Tibial nerve (tissue), 4 donors: ENCODE measurements at regions not wholly inside any gene's neighbourhood (a gene's known extent, or its start where the extent isn't known, plus 50 kb on each side); places are given as distances from the start of the nearest gene placed in this dataset.

Source experiments
- DNase-seq, 2 donors: peaks; one replicate each; pipeline ENCODE4 v3.0.0-alpha.2; 2019; ENCODE audit warnings: low spot score in 2 of 2
- H3K27ac ChIP-seq, 4 donors: fragments of 200-600 bp; sonication (generic) in 3 of 4; one replicate each; pipeline ENCODE4 v1.5.1; 2017 to 2019; ENCODE audit warnings: mild to moderate bottlenecking in 1 of 4
- H3K27me3 ChIP-seq, 2 donors: fragments of 200-600 bp; sonication (generic) in 1 of 2; one replicate each; pipeline versions ENCODE4 v1.5.1 to v1.6.0; 2017 to 2019
- H3K36me3 ChIP-seq, 3 donors: fragments of 200-600 bp; sonication (generic); one replicate each; pipeline ENCODE4 v1.5.1; 2018 to 2019
- H3K4me1 ChIP-seq, 4 donors: fragments of 200-600 bp; sonication (generic) in 3 of 4; one replicate each; pipeline ENCODE4 v1.5.1; 2017 to 2019
- H3K4me3 ChIP-seq, 4 donors: fragments of 200-600 bp; sonication (generic) in 3 of 4; one replicate each; pipeline ENCODE4 v1.5.1; 2017 to 2019; ENCODE audit warnings: mild to moderate bottlenecking in 1 of 4, moderate library complexity in 1 of 4
- H3K9me3 ChIP-seq, 4 donors: fragments of 200-600 bp; sonication (generic) in 3 of 4; one replicate each; pipeline ENCODE4 v1.5.1; 2017 to 2019
- EP300 ChIP-seq, 2 donors: sonication (generic); formaldehyde crosslinking; IDR thresholded peaks; one replicate each; pipeline ENCODE4 v1.6.1; 2017; ENCODE audit warnings: antibody characterized with exemption in 2 of 2, mild to moderate bottlenecking in 1 of 2
- POLR2A ChIP-seq, 2 donors: fragments of 450-650 bp; IDR thresholded peaks; one replicate each; pipeline ENCODE4 v1.6.1; 2017; ENCODE audit warnings: antibody characterized with exemption in 2 of 2, mild to moderate bottlenecking in 2 of 2, moderate library complexity in 2 of 2
- WGBS, 2 donors: methylation state at CpG; one replicate each; pipeline ENCODE4 v1.1.5; 2018; 5-methylcytosine and 5-hydroxymethylcytosine counted together
- TF ChIP-seq, protein P1 (sequence below), 5 experiments: fragments of 200-600 bp in 3 of 5; fragments of 450-650 bp in 2 of 5; sonication (generic) in 3 of 5; IDR thresholded peaks; one replicate each; pipeline ENCODE4 v1.5.1; 2016 to 2019; ENCODE audit warnings: antibody characterized with exemption in 5 of 5, mild to moderate bottlenecking in 3 of 5, moderate library complexity in 2 of 5

GRCh38 chr3:115227461-115227860 lies 80.4 kb upstream of the ZBTB20 start:
- Histone ChIP-seq H3K27ac (no peak overlapping the region), H3K4me1 (peaks cover 0 to 6% (median 0%) of the 10 kb centered on the region in 4 donors), H3K36me3 (no peaks in the 10 kb centered on the region), H3K4me3 (no peak overlapping the region), H3K9me3 (no peaks in the 10 kb centered on the region), H3K27me3 (no peaks in the 10 kb centered on the region)
- no peak for TF ChIP-seq POLR2A (IDR thresholded peaks at IDR 0.05)
- TF ChIP-seq, protein P1, sequence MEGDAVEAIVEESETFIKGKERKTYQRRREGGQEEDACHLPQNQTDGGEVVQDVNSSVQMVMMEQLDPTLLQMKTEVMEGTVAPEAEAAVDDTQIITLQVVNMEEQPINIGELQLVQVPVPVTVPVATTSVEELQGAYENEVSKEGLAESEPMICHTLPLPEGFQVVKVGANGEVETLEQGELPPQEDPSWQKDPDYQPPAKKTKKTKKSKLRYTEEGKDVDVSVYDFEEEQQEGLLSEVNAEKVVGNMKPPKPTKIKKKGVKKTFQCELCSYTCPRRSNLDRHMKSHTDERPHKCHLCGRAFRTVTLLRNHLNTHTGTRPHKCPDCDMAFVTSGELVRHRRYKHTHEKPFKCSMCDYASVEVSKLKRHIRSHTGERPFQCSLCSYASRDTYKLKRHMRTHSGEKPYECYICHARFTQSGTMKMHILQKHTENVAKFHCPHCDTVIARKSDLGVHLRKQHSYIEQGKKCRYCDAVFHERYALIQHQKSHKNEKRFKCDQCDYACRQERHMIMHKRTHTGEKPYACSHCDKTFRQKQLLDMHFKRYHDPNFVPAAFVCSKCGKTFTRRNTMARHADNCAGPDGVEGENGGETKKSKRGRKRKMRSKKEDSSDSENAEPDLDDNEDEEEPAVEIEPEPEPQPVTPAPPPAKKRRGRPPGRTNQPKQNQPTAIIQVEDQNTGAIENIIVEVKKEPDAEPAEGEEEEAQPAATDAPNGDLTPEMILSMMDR (IDR thresholded peaks at IDR 0.05), result no peak
- no peak for TF ChIP-seq EP300 (IDR thresholded peaks at IDR 0.05)
- no peak for DNase-seq
- 58 to 60% methylated on average over 1 of the region's 1 CpG for WGBS, 2 donors

GRCh38 chr3:115228266-115228665 lies 81.2 kb upstream of the ZBTB20 start:
- Histone ChIP-seq H3K27me3 (no peaks in the 10 kb centered on the region), H3K9me3 (no peaks in the 10 kb centered on the region), H3K27ac (no peak overlapping the region), H3K36me3 (no peaks in the 10 kb centered on the region), H3K4me3 (no peak overlapping the region), H3K4me1 (peaks cover 0 to 6% (median 0%) of the 10 kb centered on the region in 4 donors)
- DNase-seq, result no peak
- TF ChIP-seq EP300 (IDR thresholded peaks at IDR 0.05) (no peak), POLR2A (IDR thresholded peaks at IDR 0.05) (no peak)
- TF ChIP-seq, protein P1 (IDR thresholded peaks at IDR 0.05), result no peak
- 89% methylated on average over 6 of the region's 6 CpGs for WGBS, 2 donors

- TF ChIP-seq EP300 (IDR thresholded peaks at IDR 0.05) (no peak), POLR2A (IDR thresholded peaks at IDR 0.05) (no peak)
- TF ChIP-seq, protein P1 (IDR thresholded peaks at IDR 0.05), result no peak
- Histone ChIP-seq H3K27ac (no peak overlapping the region), H3K9me3 (no peaks in the 10 kb centered on the region), H3K4me3 (no peak overlapping the region), H3K27me3 (no peaks in the 10 kb centered on the region), H3K4me1 (peaks cover 0 to 6% (median 0%) of the 10 kb centered on the region in 4 donors), H3K36me3 (no peaks in the 10 kb centered on the region)
- no peak for DNase-seq
- WGBS, 2 donors, result 88 to 97% methylated on average over 4 of the region's 4 CpGs
Measured at GRCh38 chr3:115232167-115232566, 85.1 kb upstream of the ZBTB20 start.

GRCh38 chr3:115233021-115233420 lies 85.9 kb upstream of the ZBTB20 start:
- H3K36me3 ChIP-seq, result no peaks in the 10 kb centered on the region
- H3K9me3 ChIP-seq, result no peaks in the 10 kb centered on the region
- 69 to 82% methylated on average over 2 of the region's 2 CpGs for WGBS, 2 donors
- DNase-seq, result no peak
- no peaks in the 10 kb centered on the region for H3K27me3 ChIP-seq
- no peak overlapping the region for H3K4me3 ChIP-seq
- peaks cover 0 to 6% (median 0%) of the 10 kb centered on the region in 4 donors for H3K4me1 ChIP-seq
- TF ChIP-seq POLR2A (IDR thresholded peaks at IDR 0.05) (no peak), EP300 (IDR thresholded peaks at IDR 0.05) (no peak)
- TF ChIP-seq, protein P1 (IDR thresholded peaks at IDR 0.05), result no peak
- no peak overlapping the region for H3K27ac ChIP-seq

DNA sequence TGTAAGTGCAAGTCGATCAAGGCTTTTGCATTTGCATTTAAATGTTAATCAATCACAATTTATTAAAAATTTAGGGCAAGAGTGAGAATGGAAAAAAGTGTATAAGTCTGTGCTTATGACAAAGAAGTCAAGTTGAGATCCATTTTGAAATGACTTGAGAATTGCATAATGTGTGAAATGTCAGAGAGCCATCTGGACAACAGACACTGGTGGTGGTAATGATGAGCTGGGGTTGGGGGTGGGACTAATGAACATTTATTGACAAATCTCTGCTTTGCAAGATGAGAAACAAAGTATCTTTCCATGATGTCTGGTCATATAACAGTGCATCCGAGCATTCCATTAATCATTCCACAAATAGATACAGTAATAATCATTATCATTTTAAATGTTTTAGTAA lies 89.4 kb upstream of the ZBTB20 start:
- Histone ChIP-seq H3K27me3 (no peaks in the 10 kb centered on the region), H3K4me1 (peaks cover 0 to 17% (median 0%) of the 10 kb centered on the region in 4 donors), H3K36me3 (no peaks in the 10 kb centered on the region), H3K4me3 (no peak overlapping the region), H3K9me3 (no peaks in the 10 kb centered on the region), H3K27ac (no peak overlapping the region)
- 89 to 91% methylated on average over 2 of the region's 2 CpGs for WGBS, 2 donors
- TF ChIP-seq EP300 (IDR thresholded peaks at IDR 0.05), result no peak
- no peak for TF ChIP-seq POLR2A (IDR thresholded peaks at IDR 0.05)
- TF ChIP-seq, protein P1 (IDR thresholded peaks at IDR 0.05), result no peak
- no peak for DNase-seq
